HG03108 (cell line): ENCODE measurements at regions not wholly inside any gene's neighbourhood (a gene's known extent, or its start where the extent isn't known, plus 50 kb on each side); places are given as distances from the start of the nearest gene placed in this dataset.

ENCODE experiments used
- ATAC-seq: cut with Tn5 transposase; IDR thresholded peaks from one replicate; pipeline ENCODE4 v1.9.1; 2021; ENCODE audit warnings: moderate library complexity; ENCODE audit not compliant: unreplicated experiment

DNA sequence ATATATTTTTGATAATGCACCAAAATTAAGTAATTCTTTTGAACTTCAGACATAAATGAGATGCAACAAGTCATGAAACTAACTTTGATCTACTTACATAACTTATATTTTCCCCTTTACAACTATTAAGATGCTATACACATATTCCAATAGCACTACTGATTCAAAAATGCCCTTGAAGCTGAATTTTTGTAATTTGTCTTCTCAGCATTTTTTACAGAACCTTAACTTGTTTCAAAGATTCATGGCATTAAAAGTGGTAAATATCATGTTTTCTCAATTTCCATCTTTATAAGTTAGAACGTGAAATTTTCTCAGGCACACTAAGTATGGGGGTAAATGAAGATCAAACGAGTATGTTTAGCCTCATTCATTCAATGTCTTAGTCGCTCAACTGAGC, 460.0 kb upstream of the FAM241A start:
- ATAC-seq: no peak

DNA sequence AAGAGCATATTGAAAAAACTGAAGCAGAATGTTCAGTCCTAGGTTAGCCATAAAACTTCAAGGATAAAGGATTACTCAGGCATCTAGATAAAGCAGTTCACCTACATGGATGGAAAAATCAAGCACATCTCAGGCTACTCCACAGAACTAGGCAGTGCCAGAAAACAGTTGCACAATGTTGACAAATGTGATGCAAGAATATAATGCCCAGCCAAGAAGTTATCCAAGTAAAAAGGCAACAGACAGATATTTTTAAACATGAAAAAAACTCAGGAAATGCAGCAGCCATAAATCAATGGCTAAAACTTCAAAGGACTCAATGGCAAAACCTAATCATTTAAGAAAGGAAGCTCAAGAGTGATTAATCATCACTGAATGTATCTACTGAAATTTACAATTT, 456.0 kb upstream of the FAM241A start:
- no peak for ATAC-seq

DNA sequence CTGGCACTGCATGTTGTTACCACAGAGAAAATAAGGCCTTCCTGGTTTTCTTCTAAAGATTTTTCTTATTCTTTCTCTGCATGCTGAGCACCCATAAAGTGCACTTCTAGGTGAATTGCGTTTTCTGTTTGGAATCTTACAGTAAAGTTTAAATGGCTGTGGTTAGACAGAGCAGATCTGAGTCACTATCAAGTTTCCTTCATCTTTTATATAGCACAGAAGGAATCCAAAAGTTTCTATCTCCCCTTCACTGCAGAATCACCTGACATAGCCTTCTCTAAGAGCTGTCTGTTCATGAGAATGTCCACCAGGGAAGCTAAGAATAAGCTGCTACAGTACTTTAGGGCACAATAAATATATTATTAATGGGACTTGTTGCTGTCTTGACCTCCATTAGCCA, 455.5 kb upstream of the FAM241A start:
- no peak for ATAC-seq

DNA sequence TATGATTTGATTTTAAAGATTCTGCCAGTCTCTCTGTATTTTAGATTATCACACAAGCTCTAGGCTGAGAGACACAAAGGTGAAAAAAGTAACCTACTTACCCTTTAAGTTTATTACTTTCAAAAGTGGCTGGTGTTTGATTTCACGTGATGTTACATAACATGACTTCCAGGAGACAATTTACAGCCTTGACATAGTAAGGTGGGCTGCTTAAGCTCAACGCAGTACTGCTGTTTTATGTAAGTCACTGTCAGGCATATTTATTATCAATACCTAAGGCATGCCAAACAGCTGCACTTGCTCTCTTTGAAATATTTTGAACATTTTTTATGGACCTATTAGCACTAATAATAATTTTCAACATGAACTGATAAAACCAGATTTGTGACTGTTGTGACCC, 451.5 kb upstream of the FAM241A start:
- no peak for ATAC-seq

DNA sequence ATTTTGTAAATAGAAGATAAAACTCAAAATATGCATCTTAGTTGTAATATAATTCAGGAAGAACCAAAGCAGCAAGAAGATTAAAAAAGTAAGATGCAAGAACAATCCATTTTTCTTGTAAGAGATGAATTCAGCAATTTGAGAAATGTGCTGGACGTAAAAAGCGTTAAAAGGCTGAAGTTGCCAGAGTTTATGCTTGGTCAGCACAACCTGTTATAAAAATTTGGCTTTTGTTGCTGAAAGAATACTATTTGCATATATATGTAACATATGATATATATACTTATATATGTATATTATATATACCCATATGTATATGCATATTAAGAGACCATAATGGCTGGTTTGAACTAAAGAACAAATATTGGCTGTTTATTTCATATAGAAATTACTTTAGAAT, 449.6 kb upstream of the FAM241A start:
- no peak for ATAC-seq

DNA sequence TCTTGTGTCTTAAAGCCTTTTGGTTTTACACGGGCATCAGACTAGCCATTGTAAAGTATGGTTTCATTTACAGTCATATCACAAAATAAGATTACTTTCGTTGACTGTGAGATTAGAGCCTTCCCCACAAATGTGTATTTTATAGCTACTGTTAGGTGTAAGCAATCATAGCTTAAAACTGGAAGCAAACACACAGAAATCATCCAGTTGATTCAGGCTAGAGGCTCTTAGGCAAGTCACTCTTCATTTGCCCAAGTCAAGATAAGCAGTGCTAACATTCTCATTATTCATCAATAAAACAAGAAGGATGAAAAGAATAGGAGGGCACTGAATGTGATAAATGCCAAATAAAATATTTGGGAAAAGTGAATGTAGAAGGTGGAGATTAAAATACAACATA, 448.7 kb upstream of the FAM241A start:
- ATAC-seq: no peak

DNA sequence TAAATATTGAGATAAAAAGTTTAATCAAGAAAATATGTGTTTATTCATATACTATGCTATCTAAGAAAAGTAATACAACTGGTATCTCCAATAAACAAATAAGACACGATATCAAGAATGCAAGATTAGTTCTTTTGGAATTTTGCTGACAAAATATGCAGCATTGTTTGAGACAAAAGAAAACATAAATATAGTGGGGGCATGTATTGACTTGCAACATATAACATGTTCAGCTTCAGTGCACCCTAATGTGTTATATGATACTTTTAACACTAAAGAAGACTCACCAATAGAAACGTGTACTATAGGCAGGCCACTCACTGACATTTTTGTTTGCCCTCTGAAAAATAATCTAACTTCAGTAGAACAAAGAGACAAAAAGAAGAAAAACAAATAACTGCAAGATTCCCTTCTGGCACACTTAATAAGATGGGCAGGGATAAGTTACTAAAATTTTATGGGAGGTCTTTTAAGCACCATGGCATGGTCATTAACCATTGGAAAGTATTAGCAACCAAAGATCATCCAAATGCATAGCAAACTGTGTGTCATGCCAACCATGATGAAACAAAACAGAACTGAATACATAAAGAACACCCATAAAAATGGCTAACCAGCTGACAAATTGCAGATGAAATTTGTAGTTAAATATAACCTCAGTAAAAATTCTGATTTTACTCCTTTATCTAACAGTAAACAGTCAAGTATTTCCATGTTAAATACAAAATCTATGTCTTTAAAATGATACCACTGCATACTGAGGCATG, 447.9 kb upstream of the FAM241A start:
- no peak for ATAC-seq

DNA sequence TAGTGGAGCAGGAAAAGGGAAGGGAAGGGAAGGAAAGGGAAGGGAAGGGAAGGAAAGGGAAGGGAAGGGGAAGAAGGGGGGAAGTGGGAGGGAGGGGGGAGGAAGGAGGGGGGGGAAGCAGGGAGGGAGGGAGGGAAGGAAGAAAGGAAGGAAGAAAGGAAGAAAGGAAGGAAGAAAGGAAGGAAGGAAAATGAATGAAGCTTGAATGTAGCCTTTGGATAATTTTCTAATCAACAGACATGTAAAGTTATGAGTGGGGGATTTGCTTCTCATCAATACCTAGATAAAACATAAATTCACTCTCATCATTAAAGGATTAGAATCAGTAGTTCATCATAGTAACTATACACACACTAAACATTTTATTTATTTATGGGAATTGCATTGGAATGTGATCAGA, 446.9 kb upstream of the FAM241A start:
- ATAC-seq: no peak

DNA sequence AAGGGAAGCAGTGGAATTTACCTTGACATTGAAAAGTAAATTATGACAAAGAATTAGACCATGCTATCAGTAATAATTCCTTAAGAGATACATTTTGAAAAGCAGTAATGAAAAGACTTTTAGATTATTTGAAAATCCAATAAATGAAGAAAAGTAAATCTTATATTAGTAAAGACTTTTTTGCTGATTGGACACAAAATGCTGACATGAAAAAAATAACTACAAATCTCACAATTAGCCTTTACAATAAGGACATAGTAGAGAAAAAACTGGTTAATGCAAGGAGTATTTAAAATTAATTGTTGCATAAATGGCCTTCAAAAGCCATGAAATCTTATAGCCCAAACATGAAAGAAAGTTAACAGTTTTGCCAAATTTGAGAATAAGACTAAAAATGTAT, 446.1 kb upstream of the FAM241A start:
- no peak for ATAC-seq

DNA sequence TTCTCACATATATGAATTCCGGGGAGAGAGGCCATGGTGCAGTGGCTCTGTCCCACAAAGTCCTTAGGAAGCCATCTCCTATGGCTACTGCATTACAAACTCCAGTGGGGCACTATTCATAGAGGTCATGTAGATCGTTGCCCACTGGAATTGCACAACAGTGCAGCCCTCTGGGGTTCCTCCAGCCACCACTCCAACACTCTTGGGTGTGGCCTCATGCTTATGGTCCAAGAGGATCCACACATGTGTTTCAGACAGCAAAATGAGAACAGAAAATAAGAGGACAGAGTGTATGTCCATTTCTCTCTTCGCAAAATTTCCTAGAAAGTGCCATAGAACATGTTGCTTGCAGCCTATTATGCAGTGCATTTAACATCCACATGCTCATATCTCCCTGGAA, 444.2 kb upstream of the FAM241A start:
- ATAC-seq: no peak

DNA sequence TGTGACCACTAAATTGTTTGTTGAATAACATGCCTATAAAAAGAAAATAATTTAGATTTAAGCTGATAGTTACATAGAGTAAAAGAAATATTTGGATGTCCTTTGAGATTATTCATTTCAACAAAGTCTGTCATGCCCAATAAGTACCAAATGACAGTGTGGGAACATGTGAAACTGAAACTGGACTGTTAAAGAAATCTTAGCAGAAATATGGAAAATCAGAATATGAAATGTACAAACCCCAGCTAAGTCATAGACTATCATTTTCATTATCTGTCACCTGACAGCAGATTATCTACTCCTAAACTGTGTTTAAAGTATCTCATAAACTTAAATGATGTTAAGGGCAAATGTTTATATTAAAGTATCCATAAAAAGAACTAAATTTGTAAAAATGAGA, 437.8 kb upstream of the FAM241A start:
- ATAC-seq: no peak

DNA sequence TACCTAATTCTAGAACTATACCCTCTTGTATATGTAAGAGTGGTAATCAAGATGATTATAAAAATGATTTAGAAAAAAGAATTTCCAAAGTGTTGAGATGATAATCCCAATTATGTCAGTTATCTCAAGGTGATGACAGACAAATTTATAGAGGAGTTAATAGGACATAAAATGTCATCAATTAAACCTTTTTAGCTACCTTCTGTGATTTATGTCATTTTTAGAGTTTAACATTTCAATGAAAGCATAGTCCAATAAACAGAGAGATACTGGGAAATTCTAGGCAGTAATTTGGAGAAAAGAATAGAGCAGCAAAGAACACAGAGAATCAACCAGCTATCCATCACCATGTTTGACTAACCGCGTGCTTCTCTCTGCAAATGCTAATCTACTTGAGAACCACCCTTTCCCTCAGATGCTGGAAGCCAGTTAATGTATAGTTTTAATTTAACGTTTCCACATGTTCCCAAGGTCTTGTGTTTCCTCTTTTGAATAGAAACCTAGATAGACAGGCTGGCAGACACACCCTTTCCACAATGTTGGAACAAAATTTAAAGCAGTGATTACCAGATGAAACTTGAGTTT, 433.1 kb upstream of the FAM241A start:
- no peak for ATAC-seq

DNA sequence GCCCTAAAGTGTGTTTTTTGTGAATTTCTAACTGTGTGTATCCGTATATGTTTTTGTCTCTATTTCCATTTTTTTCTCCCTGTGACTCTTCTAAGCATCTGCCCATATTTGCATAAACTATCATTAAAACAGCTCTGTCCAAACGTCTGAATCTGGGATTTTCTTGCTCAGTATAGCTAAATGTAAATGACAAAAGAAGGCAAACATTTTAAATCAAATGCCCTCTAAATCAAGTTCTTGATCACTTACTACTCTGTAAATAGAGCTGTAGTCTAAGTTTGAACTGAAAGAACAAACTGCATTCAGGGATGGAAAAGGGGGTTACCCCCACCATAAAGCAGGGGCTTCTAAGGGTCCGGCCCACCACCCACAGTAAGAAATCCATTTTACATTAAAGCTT, 432.0 kb upstream of the FAM241A start:
- ATAC-seq: no peak

DNA sequence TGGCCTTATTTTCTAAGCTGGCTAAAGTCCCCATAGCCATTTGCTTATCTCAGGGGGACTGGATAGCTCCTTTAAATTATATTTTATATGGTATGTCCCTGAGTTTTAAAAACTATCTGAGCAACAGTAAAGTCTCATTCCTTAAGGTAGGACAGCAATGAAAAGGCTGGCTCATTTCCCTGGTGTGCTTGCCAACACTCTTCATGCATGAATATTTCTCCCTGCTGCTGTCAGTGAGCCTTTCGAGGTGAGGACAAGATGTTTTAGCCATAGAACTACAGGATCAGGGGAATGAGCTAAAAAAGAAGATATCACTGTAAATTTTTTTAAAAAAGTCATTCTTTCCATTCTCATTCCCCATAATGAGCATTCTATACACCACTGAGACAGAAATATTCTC, 427.3 kb upstream of the FAM241A start:
- ATAC-seq: no peak

DNA sequence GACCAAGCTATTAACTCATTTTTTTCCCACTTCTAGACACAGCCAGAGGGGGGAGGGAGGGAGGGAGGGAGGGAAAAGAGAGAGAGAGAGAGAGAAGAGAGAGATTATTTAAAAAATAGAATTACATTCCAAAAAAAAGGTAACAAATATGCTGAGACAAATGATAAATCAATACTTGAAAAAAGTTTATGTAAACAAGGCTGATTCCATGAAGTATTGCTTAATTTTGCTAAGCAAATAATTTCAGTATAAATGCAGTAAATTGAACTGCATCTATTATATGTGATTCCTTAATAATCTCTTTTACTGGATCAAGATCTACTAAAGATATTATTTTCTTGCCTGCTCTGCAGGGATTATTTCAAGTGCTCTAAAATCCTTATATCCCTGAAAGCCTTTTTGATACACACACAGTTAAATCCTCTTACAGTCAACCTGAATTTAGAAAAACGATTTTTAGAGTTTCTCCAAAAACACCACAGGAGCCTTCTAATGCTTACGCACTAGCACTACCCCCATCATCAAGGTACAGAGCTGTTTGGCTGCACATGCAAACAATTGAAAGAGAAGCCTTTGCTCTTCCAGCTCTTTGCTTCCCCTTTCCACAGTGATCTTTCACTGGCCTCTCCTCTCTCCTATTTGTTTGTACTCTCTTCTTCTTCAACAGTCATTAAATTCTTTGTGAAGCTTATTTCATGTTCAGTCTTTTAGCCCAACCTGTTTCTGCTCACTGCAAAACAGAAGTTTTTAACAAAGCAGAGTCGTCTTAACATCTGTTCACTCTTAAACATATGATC, 426.3 kb upstream of the FAM241A start:
- no peak for ATAC-seq

DNA sequence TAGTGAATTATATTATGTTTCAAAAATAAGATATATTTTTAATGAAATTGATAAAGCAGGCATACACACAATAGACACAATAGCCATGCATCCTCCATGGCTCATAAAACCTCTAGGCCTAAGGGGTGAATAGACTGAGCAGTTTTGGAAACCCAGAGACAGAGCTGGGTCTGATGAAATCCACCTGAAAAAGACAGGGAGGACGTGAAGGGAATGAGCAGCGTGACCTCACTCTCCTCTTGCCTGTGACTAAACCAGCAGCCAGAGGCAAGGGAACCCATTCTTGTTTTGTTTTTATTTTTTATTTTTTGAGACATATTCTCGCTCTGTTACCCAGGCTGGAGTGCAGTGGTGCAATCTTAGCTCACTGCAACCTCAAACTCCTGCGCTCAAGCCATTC, 424.4 kb upstream of the FAM241A start:
- ATAC-seq: no peak

DNA sequence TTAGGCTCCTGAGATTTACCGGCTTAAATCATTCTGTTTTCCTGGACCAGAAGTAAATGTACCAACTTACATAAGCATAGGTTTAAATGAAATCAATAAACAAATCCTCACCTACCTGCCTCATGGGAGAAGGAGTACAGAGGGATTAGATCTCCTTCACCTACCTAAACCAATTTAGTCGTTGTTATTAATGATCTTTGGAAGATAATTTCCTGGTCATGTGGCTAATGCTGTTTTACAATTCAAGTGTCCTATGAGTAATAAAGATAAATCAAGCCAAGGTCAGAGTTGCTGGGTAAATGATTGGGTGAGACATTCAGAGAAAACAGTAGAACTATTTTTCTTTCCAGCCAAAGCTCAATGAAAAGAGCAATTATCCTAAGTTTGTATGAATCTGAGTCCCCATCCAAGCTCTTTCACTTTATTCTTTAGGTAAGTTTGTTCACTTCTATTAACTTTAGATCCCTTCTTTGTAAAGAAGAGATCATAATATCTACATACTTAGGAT, 423.0 kb upstream of the FAM241A start:
- no peak for ATAC-seq

DNA sequence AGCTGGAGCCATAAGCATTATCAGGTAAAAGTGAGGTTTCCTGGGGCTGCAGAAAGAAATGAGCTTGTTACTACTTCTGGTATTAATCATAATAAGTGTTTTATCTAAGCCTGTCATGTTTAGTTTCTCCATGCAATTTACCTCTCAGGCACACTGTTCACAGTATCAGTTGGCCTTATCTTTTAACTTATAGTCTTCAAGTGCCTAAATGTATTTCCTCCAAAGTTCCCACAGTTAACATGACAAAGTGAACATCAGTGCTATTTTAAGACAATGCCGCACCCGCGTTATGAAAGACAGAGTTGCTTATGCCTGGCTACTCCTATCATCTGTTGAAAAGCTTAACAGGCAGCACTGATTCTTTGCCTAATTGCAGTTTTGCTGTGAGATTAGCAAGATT, 408.7 kb upstream of the FAM241A start:
- ATAC-seq: no peak

DNA sequence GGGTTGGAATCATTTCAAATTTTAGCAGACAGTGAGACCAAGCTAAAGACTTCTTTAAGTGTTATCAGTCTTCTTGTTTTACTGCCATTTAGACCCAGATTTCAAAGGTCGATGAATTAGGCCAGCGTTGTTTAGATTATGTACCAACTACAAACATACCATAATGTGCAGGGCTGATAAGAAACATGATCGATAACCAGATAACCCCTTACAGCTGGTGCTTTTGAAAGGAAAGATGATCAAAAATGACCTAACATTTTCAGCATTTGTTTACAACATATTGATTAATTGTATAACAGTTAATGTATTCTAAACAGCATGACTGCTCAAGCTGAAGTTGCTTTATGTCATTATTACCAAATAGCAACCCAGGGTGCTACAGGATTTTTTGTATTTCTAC, 400.4 kb upstream of the FAM241A start:
- ATAC-seq: no peak

DNA sequence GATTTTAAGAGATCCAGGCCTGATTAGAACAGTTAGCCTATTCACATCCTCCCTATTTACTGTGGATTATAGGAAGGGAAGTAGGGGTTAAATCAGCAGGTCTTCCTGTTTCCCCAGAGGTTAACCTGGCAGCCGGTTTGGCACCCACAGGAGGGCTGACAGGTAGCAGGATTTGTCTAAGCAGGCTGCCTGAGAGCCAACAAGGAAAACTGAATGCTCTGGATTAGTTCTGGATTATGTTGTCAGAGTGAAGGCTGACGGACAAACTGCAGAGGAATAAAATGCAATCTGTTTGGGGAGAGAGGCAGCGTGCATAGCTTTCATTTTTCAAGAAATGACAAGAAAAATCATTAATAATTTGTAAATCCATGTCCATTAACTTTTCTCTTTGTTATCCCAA, 397.1 kb upstream of the FAM241A start:
- ATAC-seq: no peak

DNA sequence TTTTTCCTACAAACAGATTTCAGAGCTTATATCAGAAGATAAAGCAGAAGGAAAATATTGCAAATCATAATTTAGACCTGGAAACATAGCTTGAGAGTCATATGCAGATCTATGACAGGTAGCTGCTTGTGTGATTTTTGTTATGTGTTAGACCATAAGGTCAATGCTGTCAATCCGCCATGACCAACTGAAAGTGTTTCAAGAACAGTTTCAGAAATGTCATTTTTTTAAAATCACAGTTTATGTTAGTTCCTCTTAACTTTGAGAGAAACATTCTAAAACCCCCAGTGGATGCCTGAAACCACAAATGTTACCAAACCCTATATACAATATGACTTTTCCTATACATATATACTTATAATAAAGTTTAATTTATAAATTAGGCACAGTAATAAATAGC, 391.3 kb upstream of the FAM241A start:
- ATAC-seq: no peak

DNA sequence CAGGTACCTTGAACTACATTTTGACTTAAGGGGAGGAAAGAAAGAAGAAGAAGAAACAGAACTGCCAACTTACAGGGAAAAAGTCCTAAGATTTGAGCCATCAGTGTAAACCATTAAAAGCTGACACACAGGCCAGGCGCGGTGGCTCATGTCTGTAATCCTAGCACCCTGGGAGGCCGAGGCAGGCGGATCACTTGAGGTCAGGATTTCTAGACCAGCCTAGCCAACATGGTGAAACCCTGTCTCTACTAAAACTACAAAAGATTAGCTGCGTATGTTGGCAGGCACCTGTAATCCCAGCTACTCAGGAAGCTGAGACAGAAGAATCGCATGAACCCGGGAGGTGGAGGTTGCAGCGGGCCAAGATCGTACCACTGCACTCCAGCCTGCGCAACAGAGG, 389.7 kb upstream of the FAM241A start:
- no peak for ATAC-seq
